B cell (primary cell): ENCODE measurements at regions not wholly inside any gene's neighbourhood (a gene's known extent, or its start where the extent isn't known, plus 50 kb on each side); places are given as distances from the start of the nearest gene placed in this dataset.

Experiments used
- ATAC-seq: fragments of 200-7000 bp; cut with Tn5 transposase; one replicate; pipeline ENCODE4 v1.10.0; 2021; ENCODE audit warnings: low read depth, mild to moderate bottlenecking, moderate number of reproducible peaks, moderate library complexity
- CTCF ChIA-PET: fragments of 350-600 bp; sonication (Branson Sonifier 250); formaldehyde crosslinking; loops from one replicate; lab custom pipeline; 2021; ENCODE audit warnings: antibody characterized with exemption, inconsistent platforms; lab: Charles Lee
- POLR2A ChIA-PET: fragments of 350-600 bp; sonication (Branson Sonifier 250); formaldehyde crosslinking; loops from one replicate; lab custom pipeline; 2021; ENCODE audit warnings: antibody characterized with exemption; lab: Charles Lee
- DNase-seq: peaks from one replicate; pipeline ENCODE4 v3.0.0; 2013
- H2AFZ ChIP-seq: 2 replicates; pipeline ENCODE4 v1.6.1; 2012; ENCODE audit warnings: mild to moderate bottlenecking, low read depth, low read length; ENCODE audit not compliant: insufficient read depth, poor library complexity, severe bottlenecking
- H3K27ac ChIP-seq, 2 donors: 1 replicate in 1 of 2; 2 replicates in 1 of 2; pipeline ENCODE4 v1.5.1; 2012 to 2013; ENCODE audit warnings: low read length in 2 of 2, mild to moderate bottlenecking in 2 of 2, moderate library complexity in 1 of 2
- H3K27me3 ChIP-seq, 4 experiments: fragments of 200-600 bp in 1 of 4; sonication (generic) in 1 of 4; replicated peaks in 1 of 4; 1 replicate in 2 of 4; 2 replicates in 2 of 4; pipeline versions ENCODE4 v1.6.1 to v1.7.0; 2013 to 2016; ENCODE audit warnings: low read length in 3 of 4, mild to moderate bottlenecking in 2 of 4, mixed read lengths in 1 of 4, moderate library complexity in 1 of 4; ENCODE audit not compliant: insufficient read depth in 4 of 4, control insufficient read depth in 3 of 4; ENCODE audit errors: control extremely low read depth in 1 of 4
- H3K36me3 ChIP-seq, 2 experiments: replicated peaks in 1 of 2; 1 replicate in 1 of 2; 2 replicates in 1 of 2; pipeline versions ENCODE4 v1.6.1 to v1.7.1; 2013; ENCODE audit warnings: low read length in 1 of 2; ENCODE audit not compliant: insufficient read depth in 2 of 2, control insufficient read depth in 1 of 2; ENCODE audit errors: control extremely low read depth in 1 of 2, extremely low read depth in 1 of 2
- H3K4me1 ChIP-seq, 2 donors: fragments of 200-600 bp in 1 of 2; sonication (generic) in 1 of 2; 1 replicate in 1 of 2; 2 replicates in 1 of 2; pipeline versions ENCODE4 v1.5.1 to v1.6.1; 2013 to 2017; ENCODE audit warnings: low read length in 2 of 2; ENCODE audit not compliant: control insufficient read depth in 2 of 2, insufficient read depth in 2 of 2
- H3K4me2 ChIP-seq: replicated peaks from 2 replicates; pipeline ENCODE3; 2012; ENCODE audit warnings: mild to moderate bottlenecking, low read depth, low read length; ENCODE audit not compliant: poor library complexity, severe bottlenecking
- H3K4me3 ChIP-seq, 5 experiments: fragments of 200-600 bp in 1 of 5; sonication (generic) in 1 of 5; 1 replicate in 3 of 5; 2 replicates in 2 of 5; pipeline versions ENCODE4 v1.5.1 to v1.7.0; 2011 to 2016; ENCODE audit warnings: low read length in 4 of 5, mild to moderate bottlenecking in 4 of 5, low read depth in 2 of 5, control low read depth in 1 of 5, moderate library complexity in 1 of 5; ENCODE audit not compliant: insufficient read depth in 1 of 5; ENCODE audit errors: control extremely low read depth in 1 of 5, extremely low read depth in 1 of 5
- H3K79me2 ChIP-seq: fragments of 200-600 bp; sonication (generic); one replicate; pipeline ENCODE4 v1.6.0; 2016; ENCODE audit warnings: low read length; ENCODE audit not compliant: control insufficient read depth, insufficient read depth
- H3K9ac ChIP-seq: fragments of 200-600 bp; sonication (generic); 2 replicates; pipeline ENCODE4 v1.6.1; 2017; ENCODE audit warnings: mild to moderate bottlenecking, low read length, moderate library complexity
- H3K9me3 ChIP-seq, 3 donors: one replicate each; pipeline versions ENCODE4 v1.6.1 to v1.7.1; 2013; ENCODE audit warnings: low read length in 2 of 3; ENCODE audit not compliant: control insufficient read depth in 2 of 3, insufficient read depth in 1 of 3; ENCODE audit errors: control extremely low read depth in 1 of 3
- H4K20me1 ChIP-seq: 2 replicates; pipeline ENCODE4 v1.6.0; 2012; ENCODE audit warnings: mild to moderate bottlenecking, low read length; ENCODE audit not compliant: insufficient read depth, control insufficient read depth, poor library complexity, severe bottlenecking
- H3K27ac Mint-ChIP-seq: one replicate; pipeline ENCODE4 v1.8.0; 2021; ENCODE audit warnings: mixed read lengths
- H3K27me3 Mint-ChIP-seq: one replicate; pipeline ENCODE4 v1.8.0; 2021; ENCODE audit warnings: mixed read lengths
- H3K4me1 Mint-ChIP-seq: one replicate; pipeline ENCODE4 v1.8.0; 2021; ENCODE audit warnings: mixed read lengths
- H3K4me3 Mint-ChIP-seq: one replicate; pipeline ENCODE4 v1.8.0; 2021; ENCODE audit warnings: mixed read lengths
- H3K9me3 Mint-ChIP-seq: one replicate; pipeline ENCODE4 v1.8.0; 2022; ENCODE audit warnings: mixed read lengths; ENCODE audit not compliant: insufficient read depth
- EZH2 ChIP-seq: IDR thresholded peaks from 2 replicates; pipeline ENCODE4 v1.6.1; 2012; ENCODE audit warnings: borderline replicate concordance, low read depth, mild to moderate bottlenecking, moderate library complexity, low read length; ENCODE audit not compliant: insufficient read depth, poor library complexity, severe bottlenecking
- WGBS: methylation state at CpG from one replicate; pipeline ENCODE4 v1.1.5; 2013; ENCODE audit warnings: missing lambda C conversion rate; ENCODE audit not compliant: insufficient coverage; 5-methylcytosine and 5-hydroxymethylcytosine counted together
- intact Hi-C: fragments of 100-400 bp; cut with micrococcal nuclease; formaldehyde crosslinking; loops from one replicate; pipeline ENCODE4 v1.10.0; 2022
- TF ChIP-seq, protein P1 (sequence below): fragments of 200-600 bp; IDR thresholded peaks from one replicate; pipeline ENCODE4 v1.8.0; 2022; ENCODE audit warnings: antibody characterized with exemption, mild to moderate bottlenecking

DNA sequence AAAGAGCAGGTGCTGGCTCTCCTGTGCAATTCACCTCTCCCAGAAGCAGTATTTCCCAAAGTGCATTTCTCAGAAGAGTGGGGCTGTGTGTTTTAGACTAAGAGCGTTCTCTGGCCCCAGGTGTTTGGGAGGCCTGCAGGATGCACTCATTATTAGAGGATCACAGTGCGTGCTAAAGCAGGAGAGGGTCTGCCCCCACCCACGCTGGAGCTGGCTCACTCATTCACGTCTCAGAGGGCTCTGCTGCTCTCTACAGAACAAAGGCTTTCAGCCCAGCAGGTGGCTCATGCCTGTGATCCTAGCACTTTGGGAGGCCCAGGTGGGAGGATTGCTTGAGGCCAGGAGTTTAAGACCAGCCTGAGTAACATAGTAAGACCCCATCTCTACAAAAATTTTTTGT, 756.7 kb downstream of the UQCRFS1 start:
- Histone ChIP-seq H3K27ac (no peak overlapping the region), H2AFZ (no peak overlapping the region), H3K4me3 (no peak overlapping the region), H3K4me2 (no peak overlapping the region), H3K27me3 (no peaks in the 10 kb centered on the region), H3K9ac (no peak overlapping the region), H3K4me1 (no peaks in the 10 kb centered on the region), H4K20me1 (no peaks in the 10 kb centered on the region), H3K36me3 (no peaks in the 10 kb centered on the region), H3K79me2 (no peaks in the 10 kb centered on the region), H3K9me3 (peaks cover 0 to 2% (median 0%) of the 10 kb centered on the region in 3 donors)
- H3K4me3 Mint-ChIP-seq = no peak overlapping the region
- no peaks in the 10 kb centered on the region for H3K27me3 Mint-ChIP-seq
- intact Hi-C loops = no loop called here
- no peak for ATAC-seq
- no peaks in the 10 kb centered on the region for H3K9me3 Mint-ChIP-seq
- TF ChIP-seq, protein P1, sequence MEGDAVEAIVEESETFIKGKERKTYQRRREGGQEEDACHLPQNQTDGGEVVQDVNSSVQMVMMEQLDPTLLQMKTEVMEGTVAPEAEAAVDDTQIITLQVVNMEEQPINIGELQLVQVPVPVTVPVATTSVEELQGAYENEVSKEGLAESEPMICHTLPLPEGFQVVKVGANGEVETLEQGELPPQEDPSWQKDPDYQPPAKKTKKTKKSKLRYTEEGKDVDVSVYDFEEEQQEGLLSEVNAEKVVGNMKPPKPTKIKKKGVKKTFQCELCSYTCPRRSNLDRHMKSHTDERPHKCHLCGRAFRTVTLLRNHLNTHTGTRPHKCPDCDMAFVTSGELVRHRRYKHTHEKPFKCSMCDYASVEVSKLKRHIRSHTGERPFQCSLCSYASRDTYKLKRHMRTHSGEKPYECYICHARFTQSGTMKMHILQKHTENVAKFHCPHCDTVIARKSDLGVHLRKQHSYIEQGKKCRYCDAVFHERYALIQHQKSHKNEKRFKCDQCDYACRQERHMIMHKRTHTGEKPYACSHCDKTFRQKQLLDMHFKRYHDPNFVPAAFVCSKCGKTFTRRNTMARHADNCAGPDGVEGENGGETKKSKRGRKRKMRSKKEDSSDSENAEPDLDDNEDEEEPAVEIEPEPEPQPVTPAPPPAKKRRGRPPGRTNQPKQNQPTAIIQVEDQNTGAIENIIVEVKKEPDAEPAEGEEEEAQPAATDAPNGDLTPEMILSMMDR = no peak
- TF ChIP-seq EZH2 = no peak
- ChIA-PET CTCF (no interaction called here), POLR2A (no interaction called here)
- no peak overlapping the region for H3K27ac Mint-ChIP-seq
- H3K4me1 Mint-ChIP-seq = no peaks in the 10 kb centered on the region
- DNase-seq = no peak
- WGBS = 86% methylated on average over 3 of the region's 4 CpGs

- Histone ChIP-seq H3K9me3 (peaks cover 0 to 2% (median 0%) of the 10 kb centered on the region in 3 donors), H3K4me3 (no peak overlapping the region), H3K36me3 (no peaks in the 10 kb centered on the region), H3K9ac (no peak overlapping the region), H4K20me1 (no peaks in the 10 kb centered on the region), H2AFZ (no peak overlapping the region), H3K4me1 (no peaks in the 10 kb centered on the region), H3K79me2 (no peaks in the 10 kb centered on the region), H3K4me2 (no peak overlapping the region), H3K27ac (no peak overlapping the region), H3K27me3 (no peaks in the 10 kb centered on the region)
- ChIA-PET POLR2A (no interaction called here), CTCF (no interaction called here)
- no peaks in the 10 kb centered on the region for H3K9me3 Mint-ChIP-seq
- DNase-seq (no peak), ATAC-seq (no peak)
- H3K27me3 Mint-ChIP-seq = no peaks in the 10 kb centered on the region
- no peak overlapping the region for H3K4me3 Mint-ChIP-seq
- TF ChIP-seq, protein P1 = no peak
- no peak for TF ChIP-seq EZH2
- no CpG with 5 or more reads among the region's 3 CpGs for WGBS
- intact Hi-C loops = no loop called here
- no peaks in the 10 kb centered on the region for H3K4me1 Mint-ChIP-seq
- H3K27ac Mint-ChIP-seq = no peak overlapping the region
Measured at GRCh38 chr19:28454083-28454482, 758.9 kb downstream of the UQCRFS1 start.
